GM04503 (cell line): ENCODE measurements at regions not wholly inside any gene's neighbourhood (a gene's known extent, or its start where the extent isn't known, plus 50 kb on each side); places are given as distances from the start of the nearest gene placed in this dataset.
"Not testable (repeated sequence)": the region's sequence is repeated elsewhere in the genome, so short reads cannot be mapped to it uniquely, and the experiment has no call there.

Experiments
- DNase-seq: peaks from one replicate; pipeline ENCODE4 v3.0.0-alpha.2; 2012; ENCODE audit warnings: low read depth

DNA sequence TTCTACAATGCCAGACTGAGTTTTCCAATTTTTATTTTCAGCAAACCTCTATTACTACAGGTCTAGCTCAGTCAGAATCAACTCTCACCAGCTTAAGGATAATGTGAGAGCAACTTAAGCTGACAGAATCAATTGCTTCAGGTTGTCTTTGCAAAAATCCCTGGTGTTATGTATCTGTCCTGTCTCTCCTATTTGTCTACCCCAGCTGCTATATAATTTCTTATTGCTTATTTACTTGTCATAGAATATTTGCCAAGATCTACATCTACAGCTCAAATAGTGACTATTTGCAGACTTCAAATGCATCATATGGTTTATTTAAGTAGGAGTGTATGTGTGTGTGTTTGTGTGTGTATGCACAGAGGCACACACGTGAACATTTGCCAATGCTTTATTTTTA, 54.1 kb downstream of the FOXG1 start:
- DNase-seq: no peak

DNA sequence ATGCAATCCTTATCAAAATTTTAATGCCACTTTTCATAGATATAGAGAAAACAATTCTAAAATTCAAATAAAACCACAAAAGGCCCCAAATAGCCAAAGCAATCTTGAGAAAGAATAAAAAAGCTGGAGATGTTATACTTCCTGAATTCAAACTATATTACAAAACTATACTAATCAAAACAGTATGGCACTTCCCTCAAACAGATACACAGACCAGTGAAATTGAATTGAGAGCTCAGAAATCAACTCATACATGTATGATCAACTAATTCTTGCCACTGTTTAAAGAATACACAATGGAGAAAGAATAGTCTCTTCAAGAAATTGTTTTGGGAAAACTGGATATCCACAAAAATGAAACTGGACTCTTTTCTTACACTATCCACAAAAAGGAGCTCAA, 55.4 kb downstream of the FOXG1 start:
- DNase-seq: no peak

DNA sequence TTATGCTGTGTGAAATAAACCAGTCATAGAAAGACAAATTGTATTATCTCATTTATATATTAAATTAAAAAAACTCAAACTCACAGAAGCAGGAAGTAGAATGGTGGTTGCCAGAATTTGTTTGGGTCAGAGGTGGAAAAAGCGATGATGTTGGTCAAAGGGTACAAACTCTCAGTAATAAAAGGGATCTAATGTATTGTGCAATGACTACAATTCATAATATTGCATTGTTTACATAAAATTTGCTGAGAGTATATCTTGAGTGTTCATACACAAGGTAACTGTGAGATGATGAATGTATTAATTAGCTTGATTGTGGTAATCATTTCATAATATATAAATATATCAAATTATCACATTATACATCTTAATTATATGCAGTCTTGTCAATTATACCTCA, 56.7 kb downstream of the FOXG1 start:
- no peak for DNase-seq

DNA sequence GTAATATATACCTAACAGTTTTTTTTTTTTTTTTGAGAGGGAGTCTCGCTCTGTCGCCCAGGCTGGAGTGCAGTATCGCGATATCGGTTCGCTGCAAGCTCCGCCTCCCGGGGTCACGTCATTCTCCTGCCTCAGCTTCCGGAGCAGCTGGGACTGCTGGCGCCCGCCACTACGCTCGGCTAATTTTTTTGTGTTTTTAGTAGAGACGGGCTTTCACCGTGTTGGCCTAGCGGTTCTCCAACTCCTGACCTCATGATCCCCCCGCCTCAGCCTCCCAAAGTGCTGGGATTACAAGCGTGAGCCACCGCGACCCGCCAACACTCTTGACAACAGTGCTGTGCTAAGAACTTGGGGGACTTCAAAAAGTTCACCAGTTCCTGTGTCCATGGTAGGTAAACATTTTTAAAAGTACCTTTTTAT, 63.5 kb downstream of the FOXG1 start:
- no peak for DNase-seq

DNA sequence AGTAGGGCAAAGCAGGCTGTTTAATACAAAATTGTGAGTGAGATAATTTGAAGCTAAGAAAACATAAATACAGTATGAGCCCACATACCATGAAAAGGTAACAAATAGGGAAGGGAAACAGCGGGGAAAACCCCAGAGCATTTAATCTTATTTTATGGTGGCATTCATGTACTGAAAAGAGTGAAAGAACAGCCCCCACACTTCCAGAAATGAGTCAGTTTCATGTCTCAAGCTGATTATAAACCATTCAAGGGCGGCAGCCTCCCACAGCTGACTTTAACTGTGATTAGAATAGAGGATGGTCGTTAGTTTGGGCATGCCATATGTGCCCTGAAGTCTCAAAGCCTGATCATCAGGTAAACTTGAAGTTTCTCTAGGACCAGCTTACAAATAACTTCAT, 64.5 kb downstream of the FOXG1 start:
- DNase-seq: no peak

DNA sequence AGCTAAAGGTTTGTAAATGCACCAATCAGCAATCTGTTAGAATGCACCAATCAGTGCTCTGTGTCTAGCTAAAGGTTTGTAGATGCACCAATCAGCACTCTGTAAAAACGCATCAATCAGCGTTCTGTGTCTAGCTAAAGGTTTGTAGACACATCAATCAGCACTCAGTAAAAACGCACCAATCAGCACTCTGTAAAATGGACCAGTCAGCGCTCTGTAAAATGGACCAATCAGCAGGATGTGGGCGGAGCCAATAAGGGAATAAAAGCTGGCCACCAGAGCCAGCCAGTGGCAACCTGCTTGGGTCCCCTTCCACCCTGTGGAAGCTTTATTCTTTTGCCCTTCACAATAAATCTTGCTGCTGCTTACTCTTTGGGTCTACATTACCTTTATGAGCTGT, 76.0 kb downstream of the FOXG1 start:
- not testable (repeated sequence) for DNase-seq

DNA sequence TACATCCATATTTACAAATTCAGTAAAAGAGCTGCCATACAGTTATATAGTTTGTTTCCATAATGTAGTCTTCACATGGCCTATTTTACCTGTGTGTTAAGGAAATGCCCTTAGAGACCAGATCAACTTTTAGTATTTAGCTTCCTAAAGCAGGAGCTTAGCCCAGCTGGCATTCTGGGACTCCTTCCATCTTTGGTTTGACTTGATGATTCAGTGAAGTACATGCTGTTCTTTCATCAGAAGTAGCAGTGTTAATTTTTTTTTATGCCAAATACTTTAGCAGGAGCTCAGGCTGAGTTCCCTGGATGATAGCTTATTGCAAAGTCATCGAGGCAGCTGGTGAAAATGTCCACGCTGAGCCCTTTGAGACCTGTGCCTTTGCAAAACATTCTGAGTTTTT, 101.0 kb downstream of the FOXG1 start:
- DNase-seq: no peak

DNA sequence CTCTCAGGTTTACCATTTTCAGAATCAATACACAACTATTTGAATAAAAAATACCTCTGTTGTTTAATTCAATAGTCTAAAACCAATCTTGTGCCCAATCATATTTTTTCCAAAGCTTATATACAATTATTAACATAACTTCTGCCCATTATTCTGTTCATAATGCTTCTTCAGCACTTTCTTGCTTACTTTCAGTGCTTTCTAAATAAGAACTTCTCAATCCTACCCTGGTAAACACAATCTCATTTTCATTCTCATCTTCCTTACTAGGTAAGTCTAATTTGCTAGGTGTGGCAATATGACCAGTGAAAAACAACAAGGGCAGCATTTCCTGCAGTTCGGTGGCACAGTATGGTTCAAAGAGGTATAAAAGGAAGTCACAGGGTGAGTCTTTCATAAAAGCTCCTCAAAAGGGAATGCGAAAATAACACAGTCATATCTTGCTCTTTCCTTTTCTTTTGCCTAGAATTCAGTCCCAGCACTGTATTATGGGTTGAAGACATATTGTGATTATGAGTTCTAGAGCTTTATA, 103.5 kb downstream of the FOXG1 start:
- no peak for DNase-seq

DNA sequence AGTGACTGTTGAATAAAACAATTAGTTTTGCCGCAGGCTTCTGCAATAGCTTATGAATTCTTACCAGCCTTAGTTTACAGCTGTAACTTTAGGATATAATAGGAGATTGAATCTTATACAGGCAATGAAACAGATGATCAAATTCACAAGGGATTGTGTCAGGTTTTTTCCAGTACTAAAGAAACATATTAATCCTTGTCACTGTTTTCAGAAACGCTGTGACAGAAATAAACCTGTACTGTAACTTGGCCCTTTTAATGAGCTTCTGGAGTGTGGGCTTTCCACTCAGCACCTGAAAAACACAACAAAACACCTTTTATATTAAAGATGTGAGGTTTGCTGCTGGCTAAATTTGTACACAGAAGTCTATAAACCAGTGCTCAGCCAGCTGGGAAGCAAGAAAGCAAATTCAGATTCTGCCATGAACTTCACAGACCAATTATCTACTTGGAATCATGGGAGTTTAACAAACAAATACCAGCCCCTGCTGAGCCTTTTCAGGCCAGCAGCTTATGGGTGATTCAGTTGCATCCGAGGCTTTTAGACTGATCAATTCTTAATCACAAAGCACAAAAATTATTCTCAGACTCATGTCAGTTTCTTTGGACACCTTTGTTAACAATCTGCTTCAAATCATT, 109.5 kb downstream of the FOXG1 start:
- no peak for DNase-seq

DNA sequence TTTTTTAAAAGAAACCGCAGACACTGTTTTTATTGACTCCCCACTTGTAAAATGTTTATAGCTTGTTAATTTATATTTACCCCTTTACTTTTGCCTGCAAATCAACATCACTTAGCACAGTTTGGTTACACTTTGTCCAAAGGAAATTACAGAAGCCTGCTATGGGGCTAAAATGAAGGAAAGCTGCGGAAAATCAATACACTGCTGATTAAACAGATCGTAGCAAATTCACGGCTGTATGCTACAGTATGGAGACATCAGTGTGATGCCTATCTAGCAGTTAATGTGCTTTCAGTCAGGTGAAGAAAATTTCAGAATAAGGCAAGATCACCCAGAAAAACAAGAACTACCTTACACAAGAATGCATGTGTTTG, 110.0 kb downstream of the FOXG1 start:
- DNase-seq: no peak

DNA sequence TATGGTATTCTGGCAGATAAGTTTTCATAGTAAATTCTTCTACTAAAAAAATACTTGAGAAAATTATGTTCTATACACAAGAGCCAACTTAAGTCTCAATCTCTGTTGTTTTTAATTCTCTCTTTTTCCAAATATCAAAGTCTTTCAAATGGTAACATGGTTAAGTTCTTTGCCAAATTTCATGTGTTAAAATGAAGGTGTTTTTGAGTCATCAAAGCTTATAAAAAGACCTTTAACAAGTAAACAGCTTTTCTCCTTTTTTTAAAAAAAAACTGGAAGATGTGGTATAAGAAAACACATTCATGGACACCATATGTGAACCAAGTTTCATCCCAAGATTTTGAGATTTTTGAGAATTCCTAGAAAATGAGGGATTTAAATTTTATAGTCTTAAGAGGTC, 111.3 kb downstream of the FOXG1 start:
- DNase-seq: no peak

DNA sequence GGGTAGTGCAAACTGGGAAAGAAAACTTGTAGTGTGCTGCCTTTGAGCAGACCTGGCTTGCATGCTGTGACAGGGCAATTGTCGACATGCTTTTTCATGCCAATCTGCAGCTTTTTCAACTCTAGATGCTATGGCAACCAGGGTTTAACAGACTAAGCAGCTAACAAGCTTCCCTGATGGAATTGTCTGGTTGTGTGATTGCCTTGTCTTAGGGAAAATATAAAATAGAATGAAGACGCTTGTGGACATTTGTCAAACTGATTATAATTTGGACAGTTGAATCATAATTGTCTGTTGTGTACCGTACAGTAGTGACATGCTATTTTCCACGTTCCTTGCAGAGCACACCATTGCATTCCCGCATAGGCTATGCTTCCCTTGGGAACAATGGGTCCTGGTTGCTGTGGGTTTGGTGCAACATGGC, 113.0 kb downstream of the FOXG1 start:
- no peak for DNase-seq

DNA sequence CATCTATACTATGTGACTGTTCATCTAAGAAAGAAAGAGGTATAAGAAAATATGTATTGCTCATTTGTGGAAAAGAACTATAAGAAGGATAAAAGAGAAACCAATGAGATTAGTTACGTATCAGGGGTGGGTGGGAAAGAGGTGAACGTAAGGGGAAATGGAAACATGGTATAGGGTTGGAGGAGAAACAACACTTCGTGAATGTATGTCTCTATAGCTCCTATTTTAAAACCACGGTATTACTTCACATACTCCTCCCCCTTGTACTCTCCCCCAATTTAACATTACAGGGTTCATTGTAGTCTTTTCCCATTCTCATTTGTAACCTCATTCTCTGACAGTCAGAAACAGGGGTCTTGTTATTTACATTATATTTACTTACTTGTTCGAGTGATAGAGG, 120.4 kb downstream of the FOXG1 start:
- no peak for DNase-seq

DNA sequence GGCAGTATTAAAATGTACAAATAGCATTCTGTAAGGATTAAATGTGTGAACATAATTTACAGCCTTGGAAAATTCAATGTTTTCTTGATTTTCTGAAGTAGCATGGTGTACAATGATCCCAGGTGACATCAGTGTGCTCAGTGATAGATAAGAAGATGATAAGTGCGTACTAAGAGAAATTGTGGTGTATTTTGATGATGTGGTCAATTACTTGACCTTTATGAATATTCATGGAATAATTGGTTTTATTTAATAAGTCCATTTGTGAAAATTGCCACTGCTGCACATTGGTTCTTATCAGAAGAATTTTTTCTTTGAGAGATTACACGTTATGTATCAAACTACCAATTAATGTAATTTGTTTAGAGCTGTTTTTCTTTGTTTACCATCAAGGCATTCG, 128.8 kb downstream of the FOXG1 start:
- no peak for DNase-seq

DNA sequence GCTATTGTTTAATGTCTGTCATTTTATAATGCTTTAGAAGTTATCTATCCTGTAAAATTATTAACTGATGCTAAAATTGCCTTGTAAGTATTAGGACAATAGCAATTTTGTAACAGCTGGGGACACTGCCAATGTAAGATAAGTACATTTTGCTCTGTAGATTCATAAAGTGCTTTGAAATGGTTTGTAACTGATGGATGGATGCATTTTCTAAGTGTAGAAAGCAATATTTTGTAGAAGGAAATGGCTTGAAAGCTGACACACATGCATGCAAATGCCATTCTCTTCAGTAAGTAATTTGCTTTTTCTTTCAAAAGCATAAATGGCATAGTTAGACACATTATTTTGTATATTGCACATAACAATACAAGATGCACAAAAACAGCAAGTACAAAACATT, 129.8 kb downstream of the FOXG1 start:
- DNase-seq: no peak

DNA sequence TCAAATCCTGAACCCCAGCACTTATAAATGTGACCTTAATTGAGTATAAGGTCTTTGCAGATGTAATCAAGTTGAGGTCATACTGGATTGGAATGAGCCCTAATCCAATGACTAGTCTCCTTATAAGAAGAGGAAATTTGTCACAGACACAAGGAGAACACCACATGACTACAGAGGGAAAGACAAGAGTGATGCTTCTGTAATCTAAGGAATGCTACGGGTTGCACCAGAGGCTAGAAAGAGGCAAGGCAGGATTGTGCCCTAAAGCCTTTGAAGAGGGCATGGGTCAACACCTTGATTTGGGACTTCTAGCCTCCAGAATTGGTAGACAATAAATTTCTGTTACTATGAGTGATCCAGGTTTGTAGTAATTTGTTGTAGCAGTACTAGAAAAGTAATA, 135.0 kb downstream of the FOXG1 start:
- no peak for DNase-seq

DNA sequence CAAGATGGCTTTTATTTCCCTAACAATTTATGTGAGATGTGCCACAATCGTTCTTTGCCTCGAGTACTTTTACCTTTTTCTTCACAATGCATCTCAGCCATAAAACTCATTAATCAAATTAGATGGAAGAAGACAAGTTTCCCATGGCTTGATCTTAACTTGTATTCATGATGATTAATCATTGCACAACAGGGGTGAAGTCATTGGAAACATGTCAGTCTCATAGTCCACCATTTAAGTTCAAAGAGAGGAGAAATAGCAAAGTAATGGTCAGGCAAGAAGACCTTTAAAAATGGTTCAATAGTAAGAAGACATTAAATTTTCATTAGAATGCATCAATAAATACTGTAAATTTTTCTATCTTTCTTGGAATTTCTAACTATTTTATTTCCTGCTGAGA, 136.3 kb downstream of the FOXG1 start:
- DNase-seq: no peak

DNA sequence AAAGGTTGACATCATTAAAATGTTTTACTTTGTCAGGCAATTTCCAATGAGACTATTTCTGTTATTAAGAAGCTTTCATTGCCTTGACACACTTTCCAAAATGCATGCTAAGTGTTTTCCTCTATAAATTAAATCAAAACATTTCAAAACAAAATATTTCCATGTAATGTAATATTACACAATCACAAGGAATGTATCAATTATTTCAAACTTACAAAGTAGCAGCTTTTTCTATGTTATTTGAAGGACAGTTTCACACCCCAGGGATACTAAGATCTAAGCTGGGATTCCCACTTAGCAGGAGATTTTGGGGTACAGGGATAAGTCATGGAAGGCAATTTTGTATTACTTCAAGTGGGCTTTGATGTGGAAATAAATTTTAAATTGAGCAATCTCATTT, 144.9 kb downstream of the FOXG1 start:
- DNase-seq: no peak

DNA sequence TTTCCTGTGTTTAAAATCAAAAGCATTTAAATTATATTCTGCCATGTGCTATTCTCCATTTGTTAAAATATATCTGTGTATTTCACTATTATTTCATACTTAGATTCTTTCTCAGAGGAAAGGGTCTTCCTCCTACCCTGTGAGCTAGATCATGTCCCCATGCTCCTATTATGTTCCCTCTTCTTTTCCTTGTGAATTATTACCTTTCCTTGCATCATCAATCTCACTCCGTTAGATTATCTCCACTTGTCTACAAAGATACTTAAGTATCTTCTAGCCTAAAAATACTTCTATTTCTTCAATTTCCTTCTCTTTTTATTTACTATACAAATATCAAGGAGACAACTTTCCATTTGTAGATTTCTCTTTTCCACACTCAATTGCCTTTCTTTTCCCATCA, 146.5 kb downstream of the FOXG1 start:
- DNase-seq: no peak

DNA sequence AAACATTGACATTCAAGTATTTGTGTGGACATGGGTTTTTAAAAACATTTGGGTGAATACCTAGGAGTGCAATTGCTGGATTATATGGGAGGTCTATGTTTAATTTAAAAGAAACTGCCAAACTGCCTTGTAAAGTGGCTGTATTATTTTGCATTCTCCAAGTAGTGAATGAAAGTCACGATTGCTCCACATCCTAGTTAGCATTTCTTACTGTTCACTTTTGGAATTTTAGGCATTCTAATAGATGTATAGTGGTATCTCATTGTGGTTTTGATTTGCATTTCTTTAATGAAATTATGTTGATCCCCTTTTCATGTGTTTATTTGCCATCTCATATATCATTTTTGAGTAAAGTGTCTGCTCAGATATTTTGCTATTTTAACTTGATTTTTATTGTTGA, 159.5 kb downstream of the FOXG1 start:
- no peak for DNase-seq

DNA sequence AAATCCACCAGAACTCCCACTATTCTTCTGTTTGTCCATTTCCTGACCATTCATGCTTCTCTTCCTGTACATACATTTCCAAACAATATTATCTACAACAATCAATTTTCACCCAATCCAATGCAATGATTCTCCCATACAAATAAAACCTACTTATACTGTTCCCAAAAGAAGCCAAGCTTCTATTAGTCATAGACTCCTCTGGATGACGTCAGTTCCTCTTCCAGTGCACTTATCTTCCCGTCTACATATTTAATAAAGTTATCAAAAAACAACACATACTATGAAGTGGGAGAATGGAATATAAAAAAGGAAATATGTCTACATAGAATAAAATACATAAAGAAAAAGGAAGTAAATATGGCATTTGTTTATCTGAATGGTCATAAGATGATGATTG, 165.4 kb downstream of the FOXG1 start:
- DNase-seq: no peak

DNA sequence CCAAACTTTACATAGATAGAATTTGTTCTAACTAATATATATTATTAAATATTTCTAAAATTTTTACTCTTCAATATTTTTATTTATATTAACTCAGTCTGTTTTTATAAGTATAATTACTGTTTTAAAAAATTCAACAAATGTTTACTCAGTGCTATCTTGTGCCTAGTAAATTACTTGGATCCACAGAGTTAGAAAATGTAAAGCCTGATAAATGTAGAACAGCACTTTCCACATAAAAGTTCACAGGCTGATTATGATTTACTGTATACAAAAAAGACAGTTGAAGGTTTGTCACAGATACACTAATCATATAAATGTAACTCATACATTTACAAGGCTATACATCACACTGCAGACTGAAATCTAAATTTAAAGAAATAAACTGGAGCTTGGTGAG, 170.0 kb downstream of the FOXG1 start:
- DNase-seq: no peak

DNA sequence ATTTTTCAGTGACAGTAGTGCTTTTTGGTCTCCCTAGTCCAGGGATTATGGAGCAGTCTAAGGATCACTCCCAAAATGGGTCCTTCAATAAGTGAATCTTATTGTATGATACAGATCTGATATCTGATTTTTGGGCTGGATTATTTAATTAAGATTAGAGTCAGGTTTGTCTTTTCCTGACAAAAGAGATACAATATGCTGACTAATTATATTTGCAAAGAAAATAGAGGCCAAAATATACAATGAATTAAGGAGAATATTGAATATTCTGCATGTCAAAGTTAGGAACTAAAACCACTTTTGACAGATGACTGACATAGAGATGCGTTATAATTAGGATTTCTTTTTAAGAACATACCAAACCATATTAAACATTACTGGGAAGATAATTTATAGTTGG, 175.2 kb downstream of the FOXG1 start:
- no peak for DNase-seq

DNA sequence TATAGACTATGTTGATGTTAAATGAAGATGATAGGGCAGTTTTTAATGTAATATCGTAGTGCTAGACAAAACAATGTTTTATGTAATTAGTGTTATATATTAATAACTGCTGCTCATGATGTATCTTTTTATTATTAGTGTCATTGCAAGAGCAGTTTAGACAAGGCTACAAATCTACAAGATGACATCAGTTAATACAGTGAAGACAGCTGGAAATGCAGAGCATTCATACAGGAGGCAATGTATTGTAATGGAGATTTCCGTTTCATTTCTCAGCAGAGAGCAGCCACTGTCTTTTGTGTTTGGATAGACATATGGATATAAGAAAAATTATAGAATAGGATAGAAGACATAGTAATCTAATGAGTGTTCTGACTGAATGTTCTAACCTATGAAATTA, 178.0 kb downstream of the FOXG1 start:
- DNase-seq: no peak

DNA sequence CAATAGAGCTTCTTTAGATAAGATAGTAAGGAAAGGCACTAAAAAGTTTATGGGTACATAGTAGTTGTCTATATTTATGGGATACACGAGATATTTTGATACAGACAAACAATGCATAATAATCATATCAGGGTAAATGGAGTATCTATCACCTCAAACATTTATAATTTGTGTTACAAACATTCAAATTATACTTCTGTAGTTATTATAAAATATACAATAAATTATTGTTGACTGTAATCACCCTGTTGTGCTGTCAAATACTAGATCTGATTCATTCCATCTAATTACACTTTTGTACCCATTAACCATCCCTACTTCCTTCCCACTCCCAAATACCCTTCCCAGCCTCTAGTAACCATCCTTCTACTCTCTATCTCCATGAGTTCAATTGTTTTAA, 179.7 kb downstream of the FOXG1 start:
- DNase-seq: no peak
